HG02610 (cell line): ENCODE measurements at regions not wholly inside any gene's neighbourhood (a gene's known extent, or its start where the extent isn't known, plus 50 kb on each side); places are given as distances from the start of the nearest gene placed in this dataset.
"Not testable (repeated sequence)": the region's sequence is repeated elsewhere in the genome, so short reads cannot be mapped to it uniquely, and the experiment has no call there.

Experiments used
- ATAC-seq: cut with Tn5 transposase; IDR thresholded peaks from one replicate; pipeline ENCODE4 v1.9.1; 2021; ENCODE audit warnings: mild to moderate bottlenecking, moderate library complexity; ENCODE audit not compliant: unreplicated experiment

DNA sequence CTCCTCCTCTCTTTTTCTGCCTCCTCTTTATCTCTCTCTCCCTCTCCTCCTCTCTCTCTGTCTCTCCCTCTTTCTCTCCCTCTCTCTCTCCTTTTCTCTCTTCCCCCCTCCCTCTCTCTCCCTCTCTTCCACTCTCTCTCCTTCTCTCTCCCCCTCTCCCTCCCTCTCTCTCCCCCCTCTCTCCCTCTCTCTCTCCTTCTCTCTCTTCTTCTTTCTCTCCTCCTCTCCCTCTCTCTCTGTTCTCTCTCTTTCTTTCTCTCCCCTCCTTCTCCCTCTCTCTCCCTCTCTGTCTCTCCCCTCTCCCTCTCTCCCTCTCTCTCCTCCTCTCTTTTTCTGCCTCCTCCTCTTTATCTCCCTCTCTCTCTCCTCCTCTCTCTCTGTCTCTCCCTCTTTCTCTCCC is 197.4 kb downstream of the UQCRFS1 start:
- ATAC-seq: no peak

GRCh38 chr19:29014857-29015436 is 198.0 kb downstream of the UQCRFS1 start:
- ATAC-seq: no peak

DNA sequence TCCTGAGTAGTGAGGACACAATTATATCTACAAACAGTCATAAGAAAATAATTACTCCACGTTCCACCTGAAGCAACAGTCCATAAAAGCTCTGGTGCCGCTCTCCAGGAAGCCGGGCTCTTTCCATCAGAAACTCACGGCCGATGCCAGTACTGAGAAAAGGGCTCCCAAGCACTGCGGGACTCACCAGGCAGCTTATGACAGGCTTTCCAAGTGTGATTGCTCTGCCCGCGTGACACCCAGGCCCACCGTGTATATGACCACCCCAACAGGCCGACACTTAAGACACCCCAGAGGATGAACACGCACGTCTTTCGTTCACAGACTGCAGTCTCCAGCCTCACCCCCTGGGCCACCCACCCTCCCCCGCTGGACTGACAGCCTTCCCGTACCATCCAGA is 199.0 kb downstream of the UQCRFS1 start:
- ATAC-seq: no peak

- ATAC-seq: no peak
Observed at GRCh38 chr19:29013325-29013724, 199.6 kb downstream of the UQCRFS1 start.

DNA sequence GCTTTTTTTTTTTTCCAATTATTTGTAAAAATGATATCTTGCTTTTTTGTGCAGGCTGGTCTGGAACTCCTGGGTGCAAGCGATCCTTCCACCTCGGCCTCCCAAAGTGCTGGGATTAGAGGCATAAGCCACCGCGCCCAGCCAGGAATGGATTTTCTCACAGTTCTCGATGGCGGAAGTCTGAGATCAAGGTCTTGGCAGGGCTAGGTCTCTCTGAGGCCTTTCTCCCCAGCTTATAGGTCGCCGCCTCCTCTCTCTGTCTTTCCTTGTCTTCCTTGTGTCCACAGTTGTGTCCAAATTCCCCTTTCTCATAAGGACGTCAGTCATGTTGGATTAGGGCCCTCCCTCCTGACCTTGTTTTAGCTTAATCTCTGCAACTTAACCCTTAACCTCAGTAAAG is 200.5 kb downstream of the UQCRFS1 start:
- ATAC-seq: no peak

DNA sequence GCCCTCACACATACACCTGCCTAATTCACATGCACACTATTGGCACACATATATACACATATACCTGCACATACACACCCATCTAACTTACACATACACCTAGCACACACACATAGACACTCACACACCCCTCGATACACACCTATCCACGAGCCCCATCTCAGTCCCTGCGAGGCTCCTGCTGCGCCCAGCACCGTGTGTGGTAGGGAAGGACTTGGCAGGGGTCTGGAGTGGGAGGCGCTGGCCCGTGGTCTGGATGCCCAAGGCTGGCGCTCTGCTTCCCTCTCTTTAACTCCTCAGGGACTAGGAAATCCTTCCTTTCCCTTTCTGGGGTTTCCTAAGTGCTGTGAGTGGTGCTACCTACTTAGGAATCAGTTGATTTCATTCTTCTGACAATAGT is 202.7 kb downstream of the UQCRFS1 start:
- ATAC-seq: no peak

GRCh38 chr19:29006057-29006735 is 206.8 kb downstream of the UQCRFS1 start:
- ATAC-seq: no peak

DNA sequence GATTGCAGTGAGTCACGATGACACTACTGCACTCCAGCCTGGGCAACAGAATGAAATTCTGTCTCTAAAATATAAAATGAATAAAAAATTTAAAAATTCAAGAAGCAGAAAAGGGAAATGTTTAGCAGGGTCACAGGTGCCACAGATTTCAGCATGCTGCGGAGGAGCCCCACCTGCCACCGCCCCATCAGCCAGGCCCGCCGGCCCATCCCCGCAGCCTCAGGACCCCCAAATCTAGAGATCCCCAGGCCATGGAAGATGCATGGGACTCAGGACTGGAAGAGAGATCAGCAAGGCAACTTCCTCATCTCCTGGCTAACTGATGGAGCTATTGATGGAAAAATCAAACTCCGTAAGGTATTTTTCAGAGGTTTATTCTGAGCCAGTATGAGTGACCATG is 208.2 kb downstream of the UQCRFS1 start:
- ATAC-seq: no peak

DNA sequence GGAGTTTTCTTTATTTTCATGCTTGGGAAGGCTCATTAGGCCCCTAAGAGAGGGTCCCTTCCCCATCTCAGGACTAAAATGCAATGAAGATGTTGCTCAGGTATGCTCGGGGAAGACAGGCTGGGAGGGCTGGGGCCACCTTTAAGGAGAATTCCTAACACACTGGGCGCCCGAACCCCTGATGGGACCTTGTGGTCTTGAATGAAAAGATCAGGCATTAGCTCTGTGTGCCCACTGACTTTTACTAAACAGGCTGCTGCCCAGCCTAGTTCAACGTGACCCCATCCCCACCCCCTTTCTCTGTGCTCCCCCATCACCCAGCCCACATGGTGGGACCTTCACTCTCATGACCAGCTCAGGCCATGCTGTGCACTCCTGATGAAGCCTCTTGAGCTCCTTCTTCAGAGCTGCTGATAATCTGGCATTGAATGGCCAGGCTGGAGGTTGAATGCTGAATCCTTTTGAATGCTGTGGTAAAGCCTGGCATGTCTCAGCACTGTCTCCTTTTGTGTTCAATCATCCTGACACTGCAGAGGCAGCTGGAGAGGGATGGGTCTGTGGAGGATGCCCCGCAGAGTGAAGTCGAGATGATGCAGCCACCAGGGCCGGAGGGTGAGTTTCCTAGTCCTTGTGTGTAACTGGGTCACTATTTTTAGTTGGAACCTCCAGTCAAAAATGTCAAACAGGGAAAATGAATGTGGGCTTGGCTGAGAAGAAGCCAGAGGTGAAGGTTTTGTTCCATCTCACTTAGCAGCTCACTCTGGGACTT is 209.1 kb downstream of the UQCRFS1 start:
- ATAC-seq: no peak

DNA sequence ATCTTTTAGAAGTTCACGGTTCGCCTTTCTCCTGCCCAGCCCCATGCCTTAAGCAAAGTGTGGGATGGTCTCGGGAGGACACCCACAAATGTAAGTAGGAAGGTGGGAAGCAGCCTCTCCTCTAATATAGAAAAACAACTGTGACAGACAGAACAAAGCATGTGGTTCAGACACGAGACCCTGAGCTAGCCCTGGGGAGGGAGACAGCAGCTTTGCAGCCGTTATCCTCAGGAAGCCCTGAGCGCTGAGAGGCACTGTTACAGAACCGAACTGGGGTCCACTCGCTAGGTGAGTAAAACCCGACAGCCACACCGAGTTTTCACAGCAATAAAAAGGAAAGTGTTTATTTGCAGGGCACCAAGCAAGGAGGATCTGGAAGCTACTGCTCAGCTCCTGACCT is 210.6 kb downstream of the UQCRFS1 start:
- ATAC-seq: no peak

GRCh38 chr19:29001597-29002245 is 211.2 kb downstream of the UQCRFS1 start:
- no peak for ATAC-seq

- ATAC-seq: no peak
Observed at GRCh38 chr19:29001141-29001581, 211.8 kb downstream of the UQCRFS1 start.

- no peak for ATAC-seq
Observed at GRCh38 chr19:28999724-29000433, 213.1 kb downstream of the UQCRFS1 start.

DNA sequence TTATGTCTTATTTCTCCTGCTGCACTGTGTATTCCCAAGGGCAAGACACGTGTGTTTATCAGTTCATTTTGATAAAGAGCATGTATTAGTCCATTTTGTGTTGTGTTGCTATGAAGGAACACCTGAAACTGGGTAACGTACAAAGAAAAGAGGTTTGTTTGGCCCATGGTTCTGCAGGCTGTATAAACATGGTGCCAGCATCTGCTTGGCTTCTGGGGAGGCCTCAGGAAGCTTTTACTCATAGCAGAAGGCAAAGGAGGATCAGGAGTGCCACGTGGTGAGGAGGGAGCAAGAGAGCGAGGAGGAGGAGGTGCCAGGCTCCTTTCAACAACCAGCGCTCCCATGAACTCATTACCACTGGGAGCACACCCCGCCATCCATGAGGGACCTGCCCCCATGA is 214.0 kb downstream of the UQCRFS1 start:
- no peak for ATAC-seq

DNA sequence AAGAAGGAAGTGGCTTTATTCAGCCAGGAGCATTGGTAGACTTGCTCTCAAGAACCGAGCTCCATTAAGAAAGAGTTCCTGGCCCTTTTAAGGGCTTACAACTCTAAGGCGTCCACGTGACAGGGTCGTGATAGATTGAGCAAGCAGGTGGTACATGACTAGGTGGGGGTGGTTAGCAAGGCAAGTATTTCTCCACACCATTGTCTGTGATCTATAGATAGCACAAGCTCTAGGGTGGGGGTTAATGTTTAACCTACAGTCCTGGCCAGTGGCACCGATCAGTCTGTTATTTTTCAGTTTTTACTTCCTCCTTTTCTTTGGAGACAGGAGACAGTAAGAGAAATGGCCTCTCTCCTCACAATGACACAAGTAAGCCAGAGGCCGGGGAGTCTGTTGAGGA is 215.1 kb downstream of the UQCRFS1 start:
- not testable (repeated sequence) for ATAC-seq

- ATAC-seq: no peak
Observed at GRCh38 chr19:28990522-28990921, 222.4 kb downstream of the UQCRFS1 start.

DNA sequence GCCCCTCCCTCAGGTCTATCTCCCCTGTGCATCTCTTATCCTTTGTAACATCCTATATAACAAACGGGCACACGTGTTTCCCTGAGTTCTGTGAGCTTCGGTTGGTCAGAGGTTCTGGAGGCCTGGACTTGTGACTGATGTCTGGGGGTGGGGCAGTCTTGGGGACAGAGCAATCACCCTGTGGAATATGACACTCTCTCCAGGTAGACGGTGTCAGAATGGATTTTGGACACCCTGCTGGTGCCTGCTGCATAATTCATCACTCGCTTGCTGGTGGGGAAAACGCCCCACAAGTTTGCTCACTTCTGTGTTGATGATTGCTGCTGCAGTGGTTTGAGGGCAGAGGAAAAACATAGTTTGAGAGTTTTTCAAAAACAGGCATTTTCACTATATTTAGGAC is 223.2 kb downstream of the UQCRFS1 start:
- ATAC-seq: no peak

DNA sequence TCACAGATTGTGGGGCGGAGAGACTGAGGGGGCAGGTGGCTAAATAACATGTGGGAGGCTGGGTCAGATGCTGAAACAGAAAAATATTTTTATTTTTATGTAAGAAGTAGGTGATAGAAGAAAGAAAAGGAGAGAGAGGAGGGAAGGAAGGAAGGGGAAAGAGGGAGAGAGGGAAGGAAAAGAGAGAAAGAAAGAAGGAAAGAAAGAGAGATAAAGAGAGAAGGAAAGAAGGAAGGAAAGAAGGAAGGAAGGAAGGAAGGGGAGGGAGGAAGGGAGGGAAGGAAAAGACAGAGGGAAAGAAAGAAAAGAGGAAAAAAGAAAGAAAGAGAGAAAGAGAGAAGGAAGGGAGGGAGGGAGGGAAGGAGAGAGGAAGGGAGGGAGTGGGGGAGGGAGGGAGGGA is 224.9 kb downstream of the UQCRFS1 start:
- no peak for ATAC-seq

GRCh38 chr19:28987177-28987576 is 225.8 kb downstream of the UQCRFS1 start:
- ATAC-seq: no peak

- no peak for ATAC-seq
Observed at GRCh38 chr19:28985201-28985600, 227.8 kb downstream of the UQCRFS1 start.

- no peak for ATAC-seq
Observed at GRCh38 chr19:28984315-28984714, 228.6 kb downstream of the UQCRFS1 start.
